IMR-90 (cell line): ENCODE measurements at regions not wholly inside any gene's neighbourhood (a gene's known extent, or its start where the extent isn't known, plus 50 kb on each side); places are given as distances from the start of the nearest gene placed in this dataset.

Experiments used
- BHLHE40 ChIP-seq: fragments of 150-350 bp; IDR thresholded peaks from 2 replicates; pipeline ENCODE4 v1.6.1; 2016; ENCODE audit warnings: mild to moderate bottlenecking, low read depth, low read length
- CEBPB ChIP-seq: IDR thresholded peaks from 2 replicates; pipeline ENCODE4 v1.6.1; 2012; ENCODE audit warnings: low read depth, low read length, improper control_type of control experiment
- CHD1 ChIP-seq: IDR thresholded peaks from 2 replicates; pipeline ENCODE4 v1.6.1; 2012; ENCODE audit warnings: low read depth, low read length, improper control_type of control experiment
- CTCF ChIP-seq: conservative IDR thresholded peaks from 2 replicates; pipeline ENCODE4 v1.5.1; 2012; ENCODE audit warnings: mild to moderate bottlenecking, low read depth, low read length, improper control_type of control experiment
- FOS ChIP-seq: fragments of 150-350 bp; IDR thresholded peaks from 2 replicates; pipeline ENCODE4 v1.6.1; 2016; ENCODE audit warnings: low read depth, low read length
- MAFK ChIP-seq: IDR thresholded peaks from 2 replicates; pipeline ENCODE4 v1.6.1; 2012; ENCODE audit warnings: low read depth, low read length, improper control_type of control experiment
- MAZ ChIP-seq: IDR thresholded peaks from 2 replicates; pipeline ENCODE4 v1.6.1; 2012; ENCODE audit warnings: low read depth, mild to moderate bottlenecking, low read length, improper control_type of control experiment, moderate library complexity, borderline replicate concordance
- MXI1 ChIP-seq: IDR thresholded peaks from 2 replicates; pipeline ENCODE4 v1.6.1; 2012; ENCODE audit warnings: low read depth, mild to moderate bottlenecking, low read length, moderate library complexity, borderline replicate concordance
- POLR2A ChIP-seq: IDR thresholded peaks from 2 replicates; pipeline ENCODE4 v1.6.1; 2012; ENCODE audit warnings: mild to moderate bottlenecking, low read depth, low read length
- RAD21 ChIP-seq: IDR thresholded peaks from 2 replicates; pipeline ENCODE4 v1.6.1; 2012; ENCODE audit warnings: low read length, improper control_type of control experiment
- TF ChIP-seq, protein P1 (sequence below): fragments of 150-350 bp; IDR thresholded peaks from 2 replicates; pipeline ENCODE4 v1.6.1; 2016; ENCODE audit warnings: low read depth, mild to moderate bottlenecking, low read length, moderate library complexity, borderline replicate concordance

- TF ChIP-seq POLR2A, result no peak
- TF ChIP-seq CTCF, result no peak
- TF ChIP-seq CHD1, result no peak
- no peak for TF ChIP-seq MXI1
- no peak for TF ChIP-seq RAD21
- no peak for TF ChIP-seq BHLHE40
- TF ChIP-seq MAZ, result no peak
- no peak for TF ChIP-seq MAFK
- no peak for TF ChIP-seq FOS
- TF ChIP-seq CEBPB, result no peak
- TF ChIP-seq, protein P1, sequence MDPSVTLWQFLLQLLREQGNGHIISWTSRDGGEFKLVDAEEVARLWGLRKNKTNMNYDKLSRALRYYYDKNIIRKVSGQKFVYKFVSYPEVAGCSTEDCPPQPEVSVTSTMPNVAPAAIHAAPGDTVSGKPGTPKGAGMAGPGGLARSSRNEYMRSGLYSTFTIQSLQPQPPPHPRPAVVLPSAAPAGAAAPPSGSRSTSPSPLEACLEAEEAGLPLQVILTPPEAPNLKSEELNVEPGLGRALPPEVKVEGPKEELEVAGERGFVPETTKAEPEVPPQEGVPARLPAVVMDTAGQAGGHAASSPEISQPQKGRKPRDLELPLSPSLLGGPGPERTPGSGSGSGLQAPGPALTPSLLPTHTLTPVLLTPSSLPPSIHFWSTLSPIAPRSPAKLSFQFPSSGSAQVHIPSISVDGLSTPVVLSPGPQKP, result no peak
Measured at GRCh38 chr1:166489670-166490436, 323.1 kb upstream of the FAM78B start.
